ENCODE measurements at regions not wholly inside any gene's neighbourhood (a gene's known extent, or its start where the extent isn't known, plus 50 kb on each side); places are given as distances from the start of the nearest gene placed in this dataset.

- DNase-seq (ENCODE audit: extremely low read depth, low read depth) = no peak
- no peak overlapping the region for H3K4me3 ChIP-seq (replicated peaks; ENCODE audit: low read depth, low read length)
- no peak for TF ChIP-seq CTCF (IDR thresholded peaks at IDR 0.05; ENCODE audit: low read depth, low read length, missing control alignments)
Measured at GRCh38 chr1:60866226-60866900, 216.0 kb upstream of the NFIA start.

GRCh38 chr1:60865166-60865565 lies 217.2 kb upstream of the NFIA start:
- no peak for DNase-seq (ENCODE audit: extremely low read depth, low read depth)
- no peak for TF ChIP-seq CTCF (IDR thresholded peaks at IDR 0.05; ENCODE audit: low read depth, low read length, missing control alignments)

DNA sequence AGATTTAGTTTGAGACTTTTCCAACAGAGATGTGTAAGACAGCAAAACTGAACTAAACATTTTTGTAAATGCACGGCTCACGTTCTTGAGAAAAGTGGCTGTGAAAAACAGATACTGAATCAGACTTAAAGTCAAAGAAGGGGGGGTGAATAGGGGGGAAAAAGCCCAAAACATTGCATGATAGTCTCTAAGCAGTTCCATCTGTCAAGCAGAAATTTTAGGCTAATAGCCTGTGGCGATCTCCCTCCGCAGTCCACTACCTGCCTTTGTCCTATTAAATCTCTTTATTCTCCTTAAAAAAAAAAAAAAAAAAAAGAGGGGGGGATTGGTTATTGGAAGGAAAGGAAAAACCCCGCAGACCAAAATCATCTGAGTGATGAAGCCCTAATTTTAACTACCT lies 217.6 kb upstream of the NFIA start:
- no peak overlapping the region for H3K4me3 ChIP-seq (replicated peaks; ENCODE audit: low read depth, low read length)
- DNase-seq (ENCODE audit: extremely low read depth, low read depth) = no peak
- TF ChIP-seq CTCF (IDR thresholded peaks at IDR 0.05; ENCODE audit: low read depth, low read length, missing control alignments) = no peak

More at GRCh38 chr1:60865166-60865565, 217.2 kb upstream of the NFIA start:
- H3K4me3 ChIP-seq (replicated peaks; ENCODE audit: low read depth, low read length) = no peak overlapping the region

GRCh38 chr1:60863131-60863530 lies 219.2 kb upstream of the NFIA start:
- DNase-seq (ENCODE audit: extremely low read depth, low read depth) = no peak
- no peak overlapping the region for H3K4me3 ChIP-seq (replicated peaks; ENCODE audit: low read depth, low read length)
- no peak for TF ChIP-seq CTCF (IDR thresholded peaks at IDR 0.05; ENCODE audit: low read depth, low read length, missing control alignments)

- H3K4me3 ChIP-seq (replicated peaks; ENCODE audit: low read depth, low read length) = no peak overlapping the region
- TF ChIP-seq CTCF (IDR thresholded peaks at IDR 0.05; ENCODE audit: low read depth, low read length, missing control alignments) = no peak
- no peak for DNase-seq (ENCODE audit: extremely low read depth, low read depth)
Measured at GRCh38 chr1:60861961-60862567, 220.3 kb upstream of the NFIA start.

- TF ChIP-seq CTCF (IDR thresholded peaks at IDR 0.05; ENCODE audit: low read depth, low read length, missing control alignments) = no peak
- no peak overlapping the region for H3K4me3 ChIP-seq (replicated peaks; ENCODE audit: low read depth, low read length)
- DNase-seq (ENCODE audit: extremely low read depth, low read depth) = no peak
Measured at GRCh38 chr1:60859111-60859510, 223.2 kb upstream of the NFIA start.

Measured in HFF-Myc (cell line).